ENCODE measurements at regions not wholly inside any gene's neighbourhood (a gene's known extent, or its start where the extent isn't known, plus 50 kb on each side); places are given as distances from the start of the nearest gene placed in this dataset.

GRCh38 chr1:14369526-14370213, 228.8 kb upstream of the KAZN start:
- TF ChIP-seq CTCF (IDR thresholded peaks at IDR 0.05) (no peak), EZH2 (IDR thresholded peaks at IDR 0.05; ENCODE audit: borderline replicate concordance, insufficient read depth, low read depth, low read length, poor library complexity, severe bottlenecking) (no peak)

Measured in B cell (primary cell).